Transverse colon (tissue), 4 donors: ENCODE measurements at regions not wholly inside any gene's neighbourhood (a gene's known extent, or its start where the extent isn't known, plus 50 kb on each side); places are given as distances from the start of the nearest gene placed in this dataset.

ENCODE experiments used
- POLR2A ChIP-seq: fragments of 450-650 bp; IDR thresholded peaks from one replicate; pipeline ENCODE4 v1.6.1; 2016; ENCODE audit warnings: antibody characterized with exemption, mild to moderate bottlenecking, moderate library complexity
- POLR2AphosphoS5 ChIP-seq, 3 donors: sonication (generic); formaldehyde crosslinking; IDR thresholded peaks; one replicate each; pipeline ENCODE4 v1.6.1; 2016; ENCODE audit warnings: antibody characterized with exemption in 3 of 3
- TF ChIP-seq, protein P1 (sequence below), 5 experiments: fragments of 200-600 bp in 3 of 5; fragments of 450-650 bp in 2 of 5; sonication (generic) in 3 of 5; IDR thresholded peaks; 1 replicate in 2 of 5; 2 replicates in 3 of 5; pipeline ENCODE4 v1.5.1; 2016 to 2017; ENCODE audit warnings: antibody characterized with exemption in 5 of 5, inconsistent platforms in 3 of 5, mild to moderate bottlenecking in 2 of 5, moderate library complexity in 1 of 5

- TF ChIP-seq POLR2A (no peak), POLR2AphosphoS5 (IDR thresholded peaks at IDR 0.05) (no peak)
- TF ChIP-seq, protein P1, sequence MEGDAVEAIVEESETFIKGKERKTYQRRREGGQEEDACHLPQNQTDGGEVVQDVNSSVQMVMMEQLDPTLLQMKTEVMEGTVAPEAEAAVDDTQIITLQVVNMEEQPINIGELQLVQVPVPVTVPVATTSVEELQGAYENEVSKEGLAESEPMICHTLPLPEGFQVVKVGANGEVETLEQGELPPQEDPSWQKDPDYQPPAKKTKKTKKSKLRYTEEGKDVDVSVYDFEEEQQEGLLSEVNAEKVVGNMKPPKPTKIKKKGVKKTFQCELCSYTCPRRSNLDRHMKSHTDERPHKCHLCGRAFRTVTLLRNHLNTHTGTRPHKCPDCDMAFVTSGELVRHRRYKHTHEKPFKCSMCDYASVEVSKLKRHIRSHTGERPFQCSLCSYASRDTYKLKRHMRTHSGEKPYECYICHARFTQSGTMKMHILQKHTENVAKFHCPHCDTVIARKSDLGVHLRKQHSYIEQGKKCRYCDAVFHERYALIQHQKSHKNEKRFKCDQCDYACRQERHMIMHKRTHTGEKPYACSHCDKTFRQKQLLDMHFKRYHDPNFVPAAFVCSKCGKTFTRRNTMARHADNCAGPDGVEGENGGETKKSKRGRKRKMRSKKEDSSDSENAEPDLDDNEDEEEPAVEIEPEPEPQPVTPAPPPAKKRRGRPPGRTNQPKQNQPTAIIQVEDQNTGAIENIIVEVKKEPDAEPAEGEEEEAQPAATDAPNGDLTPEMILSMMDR (IDR thresholded peaks at IDR 0.05): no peak
Observed at GRCh38 chrX:133159205-133159604, 58.9 kb downstream of the TFDP3 start.
